Panc1 (cell line): ENCODE measurements at regions not wholly inside any gene's neighbourhood (a gene's known extent, or its start where the extent isn't known, plus 50 kb on each side); places are given as distances from the start of the nearest gene placed in this dataset.

Experiments used
- ATAC-seq: fragments of 200-7000 bp; cut with Tn5 transposase; 2 replicates; pipeline ENCODE4 v1.9.1; 2020; ENCODE audit warnings: mild to moderate bottlenecking, moderate library complexity
- BruUV-seq: library from RNA; stranded (reverse); fragments of 400-500 nt; replicated peaks from 2 replicates; lab custom pipeline; 2021; lab: Mats Ljungman, UMichigan
- CTCF ChIA-PET: fragments of 300-600 bp; sonication (Branson Sonifier 250); formaldehyde crosslinking; loops from one replicate; lab custom pipeline; 2022; ENCODE audit warnings: antibody characterized with exemption; lab: Charles Lee
- POLR2A ChIA-PET: fragments of 300-600 bp; sonication (Branson Sonifier 250); formaldehyde crosslinking; loops from one replicate; lab custom pipeline; 2022; ENCODE audit warnings: antibody characterized with exemption; lab: Charles Lee
- DNase-seq: peaks from one replicate; pipeline ENCODE4 v3.0.0-alpha.2; 2010; ENCODE audit warnings: low read depth, low spot score
- H3K27ac ChIP-seq: 2 replicates; pipeline ENCODE4 v1.5.1; 2011; ENCODE audit warnings: mild to moderate bottlenecking, low read length, inconsistent platforms
- H3K27me3 ChIP-seq: fragments of 200-500 bp; sonication (Bioruptor generic); 2 replicates; pipeline ENCODE4 v1.6.0; 2014; ENCODE audit warnings: low read length, inconsistent platforms; ENCODE audit not compliant: control insufficient read depth, insufficient read depth
- H3K36me3 ChIP-seq: fragments of 200-500 bp; sonication (Bioruptor generic); 2 replicates; pipeline ENCODE4 v1.5.1; 2014; ENCODE audit warnings: inconsistent platforms, mild to moderate bottlenecking, low read length, moderate library complexity; ENCODE audit not compliant: control insufficient read depth, insufficient read depth
- H3K4me1 ChIP-seq: 2 replicates; pipeline ENCODE4 v1.5.1; 2011; ENCODE audit warnings: inconsistent platforms, mild to moderate bottlenecking, low read length, moderate library complexity; ENCODE audit not compliant: control insufficient read depth, insufficient read depth
- H3K4me3 ChIP-seq, 2 experiments: 2 replicates each; pipeline ENCODE4 v1.5.1; 2011 to 2012; ENCODE audit warnings: low read depth in 2 of 2, low read length in 2 of 2, mild to moderate bottlenecking in 2 of 2, inconsistent platforms in 1 of 2, moderate library complexity in 1 of 2
- H3K9me3 ChIP-seq: fragments of 200-500 bp; sonication (Bioruptor generic); 2 replicates; pipeline ENCODE4 v1.5.1; 2014; ENCODE audit warnings: low read depth, mild to moderate bottlenecking, inconsistent platforms, low read length, moderate library complexity; ENCODE audit not compliant: control insufficient read depth, insufficient read depth
- POLR2AphosphoS5 ChIP-seq: IDR thresholded peaks from 2 replicates; pipeline ENCODE4 v1.6.1; 2012; ENCODE audit warnings: mild to moderate bottlenecking, low read depth, low read length, moderate library complexity
- SIN3A ChIP-seq: IDR thresholded peaks from 2 replicates; pipeline ENCODE4 v1.6.1; 2012; ENCODE audit warnings: low read depth, mild to moderate bottlenecking, low read length, moderate library complexity, borderline replicate concordance; ENCODE audit not compliant: insufficient read depth
- TCF7L2 ChIP-seq: IDR thresholded peaks from 2 replicates; pipeline ENCODE4 v1.6.1; 2011; ENCODE audit warnings: mild to moderate bottlenecking, low read depth, low read length, inconsistent platforms
- in situ Hi-C: cut with HindIII; loops from 2 replicates; pipeline ENCODE4 v1.10.0; 2016; ENCODE audit warnings: low sequenced_read_pairs, low pct_unique_long_range_greater_than_20kb
- intact Hi-C: fragments of 100-400 bp; cut with micrococcal nuclease; formaldehyde crosslinking; loops from one replicate; pipeline ENCODE4 v1.10.0; 2022; ENCODE audit not compliant: unreplicated experiment
- TF ChIP-seq, protein P1 (sequence below): fragments of 450-650 bp; IDR thresholded peaks from 2 replicates; pipeline ENCODE4 v1.5.1; 2017; ENCODE audit warnings: mild to moderate bottlenecking
- TF ChIP-seq, protein P2 (sequence below), 2 experiments: IDR thresholded peaks; 2 replicates each; pipeline ENCODE4 v1.6.1; 2011 to 2012; ENCODE audit warnings: low read depth in 2 of 2, control low read depth in 1 of 2, low read length in 1 of 2, mild to moderate bottlenecking in 1 of 2, moderate library complexity in 1 of 2; ENCODE audit not compliant: insufficient read depth in 1 of 2

DNA sequence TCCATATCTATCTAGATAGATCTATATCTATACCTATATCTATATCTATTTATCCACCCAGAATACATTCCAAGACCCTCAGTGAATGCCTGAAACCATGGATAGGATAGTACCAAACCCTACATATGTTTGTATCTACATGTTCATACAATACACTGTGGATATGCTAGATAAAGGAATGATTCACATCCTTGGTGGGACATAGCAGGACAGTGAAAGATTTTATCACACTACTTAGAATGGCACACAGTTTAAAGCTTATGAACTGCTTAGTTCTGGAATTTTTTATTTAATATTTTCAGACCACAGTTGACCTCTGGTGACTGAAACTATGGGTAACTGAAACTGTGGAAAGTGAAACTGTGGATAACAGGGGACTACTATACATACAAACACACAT is 198.8 kb upstream of the TTC14 start:
- DNase-seq: no peak
- BruUV-seq: no TSS peak
- no peak overlapping the region for H3K4me3 ChIP-seq
- in situ Hi-C loops (no loop called here), intact Hi-C loops (no loop called here)
- no peaks in the 10 kb centered on the region for H3K36me3 ChIP-seq
- POLR2A ChIA-PET: no interaction called here
- CTCF ChIA-PET: no interaction called here
- H3K27me3 ChIP-seq: no peaks in the 10 kb centered on the region
- H3K4me1 ChIP-seq: no peaks in the 10 kb centered on the region
- no peak for ATAC-seq
- H3K9me3 ChIP-seq: no peaks in the 10 kb centered on the region
- H3K27ac ChIP-seq: no peak overlapping the region
- TF ChIP-seq, protein P1, sequence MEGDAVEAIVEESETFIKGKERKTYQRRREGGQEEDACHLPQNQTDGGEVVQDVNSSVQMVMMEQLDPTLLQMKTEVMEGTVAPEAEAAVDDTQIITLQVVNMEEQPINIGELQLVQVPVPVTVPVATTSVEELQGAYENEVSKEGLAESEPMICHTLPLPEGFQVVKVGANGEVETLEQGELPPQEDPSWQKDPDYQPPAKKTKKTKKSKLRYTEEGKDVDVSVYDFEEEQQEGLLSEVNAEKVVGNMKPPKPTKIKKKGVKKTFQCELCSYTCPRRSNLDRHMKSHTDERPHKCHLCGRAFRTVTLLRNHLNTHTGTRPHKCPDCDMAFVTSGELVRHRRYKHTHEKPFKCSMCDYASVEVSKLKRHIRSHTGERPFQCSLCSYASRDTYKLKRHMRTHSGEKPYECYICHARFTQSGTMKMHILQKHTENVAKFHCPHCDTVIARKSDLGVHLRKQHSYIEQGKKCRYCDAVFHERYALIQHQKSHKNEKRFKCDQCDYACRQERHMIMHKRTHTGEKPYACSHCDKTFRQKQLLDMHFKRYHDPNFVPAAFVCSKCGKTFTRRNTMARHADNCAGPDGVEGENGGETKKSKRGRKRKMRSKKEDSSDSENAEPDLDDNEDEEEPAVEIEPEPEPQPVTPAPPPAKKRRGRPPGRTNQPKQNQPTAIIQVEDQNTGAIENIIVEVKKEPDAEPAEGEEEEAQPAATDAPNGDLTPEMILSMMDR: no peak
- TF ChIP-seq SIN3A: no peak

DNA sequence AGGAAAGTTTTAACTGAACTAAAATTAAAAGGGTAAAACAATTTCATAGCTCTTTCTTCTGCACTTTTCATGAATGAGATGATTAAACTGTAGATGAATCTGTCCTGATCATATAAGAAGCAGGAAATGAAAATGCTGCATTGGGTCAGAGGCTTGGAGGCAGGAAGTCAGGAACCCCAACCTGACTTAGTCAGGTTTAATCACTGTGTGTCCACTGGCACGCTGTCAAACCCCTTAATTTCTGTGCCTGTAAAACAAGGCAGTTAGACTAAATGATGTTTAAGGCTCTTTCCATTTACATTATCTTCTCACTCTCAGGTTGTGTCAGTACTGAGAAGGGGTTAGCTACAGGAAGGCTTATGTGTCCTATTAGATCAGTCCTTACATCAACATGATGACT is 193.3 kb upstream of the TTC14 start:
- no peaks in the 10 kb centered on the region for H3K4me1 ChIP-seq
- H3K27me3 ChIP-seq: no peaks in the 10 kb centered on the region
- CTCF ChIA-PET: no interaction called here
- DNase-seq: peak; percentile 18
- ATAC-seq: no peak
- in situ Hi-C loops (no loop called here), intact Hi-C loops (no loop called here)
- H3K27ac ChIP-seq: no peak overlapping the region
- no TSS peak for BruUV-seq
- TF ChIP-seq TCF7L2 (no peak), POLR2AphosphoS5 (no peak), SIN3A (no peak)
- TF ChIP-seq, protein P2, sequence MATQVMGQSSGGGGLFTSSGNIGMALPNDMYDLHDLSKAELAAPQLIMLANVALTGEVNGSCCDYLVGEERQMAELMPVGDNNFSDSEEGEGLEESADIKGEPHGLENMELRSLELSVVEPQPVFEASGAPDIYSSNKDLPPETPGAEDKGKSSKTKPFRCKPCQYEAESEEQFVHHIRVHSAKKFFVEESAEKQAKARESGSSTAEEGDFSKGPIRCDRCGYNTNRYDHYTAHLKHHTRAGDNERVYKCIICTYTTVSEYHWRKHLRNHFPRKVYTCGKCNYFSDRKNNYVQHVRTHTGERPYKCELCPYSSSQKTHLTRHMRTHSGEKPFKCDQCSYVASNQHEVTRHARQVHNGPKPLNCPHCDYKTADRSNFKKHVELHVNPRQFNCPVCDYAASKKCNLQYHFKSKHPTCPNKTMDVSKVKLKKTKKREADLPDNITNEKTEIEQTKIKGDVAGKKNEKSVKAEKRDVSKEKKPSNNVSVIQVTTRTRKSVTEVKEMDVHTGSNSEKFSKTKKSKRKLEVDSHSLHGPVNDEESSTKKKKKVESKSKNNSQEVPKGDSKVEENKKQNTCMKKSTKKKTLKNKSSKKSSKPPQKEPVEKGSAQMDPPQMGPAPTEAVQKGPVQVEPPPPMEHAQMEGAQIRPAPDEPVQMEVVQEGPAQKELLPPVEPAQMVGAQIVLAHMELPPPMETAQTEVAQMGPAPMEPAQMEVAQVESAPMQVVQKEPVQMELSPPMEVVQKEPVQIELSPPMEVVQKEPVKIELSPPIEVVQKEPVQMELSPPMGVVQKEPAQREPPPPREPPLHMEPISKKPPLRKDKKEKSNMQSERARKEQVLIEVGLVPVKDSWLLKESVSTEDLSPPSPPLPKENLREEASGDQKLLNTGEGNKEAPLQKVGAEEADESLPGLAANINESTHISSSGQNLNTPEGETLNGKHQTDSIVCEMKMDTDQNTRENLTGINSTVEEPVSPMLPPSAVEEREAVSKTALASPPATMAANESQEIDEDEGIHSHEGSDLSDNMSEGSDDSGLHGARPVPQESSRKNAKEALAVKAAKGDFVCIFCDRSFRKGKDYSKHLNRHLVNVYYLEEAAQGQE (IDR thresholded peaks at IDR 0.05; ENCODE audit: insufficient read depth in 1 of 2, low read depth in 2 of 2, low read length in 1 of 2): no peak
- TF ChIP-seq, protein P1: no peak
- no peaks in the 10 kb centered on the region for H3K36me3 ChIP-seq
- H3K4me3 ChIP-seq: no peak overlapping the region
- POLR2A ChIA-PET: interaction anchor here (0.5 kb wide), 1 partner anchor 140 kb away, joined by 4 read pairs; no protein-coding TSS in a partner anchor
- no peaks in the 10 kb centered on the region for H3K9me3 ChIP-seq
